Motor neuron (in vitro differentiated cells): ENCODE measurements at regions not wholly inside any gene's neighbourhood (a gene's known extent, or its start where the extent isn't known, plus 50 kb on each side); places are given as distances from the start of the nearest gene placed in this dataset.

ENCODE experiments used
- ATAC-seq, 8 experiments: fragments of 200-7000 bp; cut with Tn5 transposase; replicated peaks in 6 of 8; 2 replicates each; pipeline ENCODE4 v1.8.0; 2021; ENCODE audit warnings: mild to moderate bottlenecking in 8 of 8, moderate library complexity in 8 of 8
- H3K27ac ChIP-seq, 2 donors: fragments of 250-450 bp; sonication (Bioruptor Pico); 2 replicates each; pipeline ENCODE4 v1.9.0; 2021; ENCODE audit warnings: antibody characterized with exemption in 2 of 2, mild to moderate bottlenecking in 2 of 2, moderate library complexity in 1 of 2
- H3K4me1 ChIP-seq, 2 donors: fragments of 250-450 bp; sonication (Bioruptor Pico); replicated peaks in 1 of 2; 2 replicates each; pipeline ENCODE4 v1.6.1; 2021; ENCODE audit warnings: antibody characterized with exemption in 2 of 2, mild to moderate bottlenecking in 2 of 2, moderate library complexity in 1 of 2
- H3K4me3 ChIP-seq, 5 donors: fragments of 250-450 bp; sonication (Bioruptor Pico); 2 replicates each; pipeline ENCODE4 v1.9.0; 2021; ENCODE audit warnings: antibody characterized with exemption in 5 of 5, mild to moderate bottlenecking in 5 of 5, moderate library complexity in 4 of 5
- WGBS, 10 experiments: fragments of 450-650 bp; shearing (Covaris generic); methylation state at CpG; one replicate each; pipeline ENCODE4 v1.0.0; 2022; 5-methylcytosine and 5-hydroxymethylcytosine counted together
- in situ Hi-C, 9 experiments: fragments of 400-800 bp; cut with MboI; loops; one replicate each; pipeline ENCODE4 v1.15.0; 2021; ENCODE audit warnings: low sequenced_read_pairs in 9 of 9, low pct_unique_long_range_greater_than_20kb in 2 of 9; ENCODE audit not compliant: unreplicated experiment in 9 of 9

DNA sequence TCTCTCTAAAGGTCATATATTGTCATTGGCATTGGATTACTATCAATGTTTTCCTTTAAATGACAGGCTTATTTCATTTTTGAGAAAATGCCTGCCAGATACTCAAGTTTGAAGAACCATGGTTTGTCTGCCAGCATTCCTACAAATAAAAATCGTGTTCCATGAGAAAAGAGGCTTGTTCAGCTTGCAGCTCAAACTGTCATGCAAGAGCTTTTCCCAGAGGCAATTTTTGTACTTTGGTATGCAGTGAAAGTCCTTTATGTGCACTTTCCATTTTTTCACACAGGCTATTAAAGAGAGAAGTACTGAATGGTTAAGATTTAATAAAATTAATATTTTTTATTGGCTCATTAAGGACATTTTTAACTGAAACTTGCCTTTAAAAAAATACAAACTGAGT lies 110.4 kb downstream of the FBXO4 start:
- Histone ChIP-seq H3K4me1 (no peaks in the 10 kb centered on the region), H3K4me3 (no peak overlapping the region), H3K27ac (no peak overlapping the region)
- ATAC-seq: no peak
- in situ Hi-C loops: no loop called here
- 0 to 89% (median 65%) methylated on average over 1 of the region's 1 CpG; no CpG with 5 or more reads in 2 of the 10 experiments for WGBS, 10 experiments

DNA sequence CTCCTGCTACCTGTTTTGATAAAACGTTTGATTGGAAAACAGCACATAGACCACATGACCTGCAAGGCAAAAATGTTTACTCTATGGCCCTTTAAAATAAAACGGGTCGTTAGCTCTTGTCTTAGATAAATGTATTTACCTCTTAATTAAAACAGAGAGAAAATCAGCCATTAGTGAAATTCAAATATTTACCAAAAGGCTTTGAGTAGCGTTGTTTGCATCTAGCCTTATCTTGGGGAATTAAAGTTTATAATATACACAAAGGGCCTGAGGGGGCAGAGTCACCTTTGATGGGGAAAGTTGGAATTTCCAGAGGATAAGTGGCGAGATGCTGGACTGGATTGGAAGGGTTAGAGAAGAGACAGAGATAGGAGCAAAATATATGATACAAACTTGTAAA lies 111.3 kb downstream of the FBXO4 start:
- Histone ChIP-seq H3K4me3 (no peak overlapping the region), H3K27ac (no peak overlapping the region), H3K4me1 (no peaks in the 10 kb centered on the region)
- in situ Hi-C loops: no loop called here
- 6 to 93% (median 73%) methylated on average over 2 to 5 of the region's 5 CpGs for WGBS, 10 experiments
- ATAC-seq: no peak

DNA sequence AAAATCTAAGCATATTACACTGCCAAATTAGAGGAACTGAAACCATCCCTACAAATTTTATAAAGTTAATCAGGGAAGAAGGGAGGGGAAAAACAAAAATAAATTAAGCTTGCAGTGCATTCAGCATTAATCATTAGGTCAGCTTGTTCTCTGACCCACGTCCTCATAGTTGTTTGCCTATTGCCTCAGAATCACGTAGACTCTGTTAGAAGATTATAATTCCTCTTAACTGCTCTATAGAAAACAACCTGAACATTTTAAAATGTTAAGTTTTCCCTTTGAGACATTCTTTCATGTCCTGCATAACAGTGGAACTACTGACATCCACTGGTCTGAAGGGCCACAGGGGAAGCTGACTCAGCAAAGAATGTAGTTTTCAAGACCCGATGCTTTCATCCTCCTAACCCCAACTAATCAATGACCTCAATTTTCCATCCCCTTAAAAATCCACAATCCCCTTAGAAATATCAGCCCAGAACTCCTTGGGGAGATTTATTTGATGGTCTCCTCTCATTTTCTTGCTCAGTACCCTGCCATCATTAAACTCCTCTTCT lies 112.4 kb downstream of the FBXO4 start:
- Histone ChIP-seq H3K27ac (no peak overlapping the region), H3K4me1 (no peaks in the 10 kb centered on the region), H3K4me3 (no peak overlapping the region)
- in situ Hi-C loops: no loop called here
- ATAC-seq: no peak
- 50 to 82% (median 65%) methylated on average over 2 to 3 of the region's 3 CpGs for WGBS, 10 experiments

DNA sequence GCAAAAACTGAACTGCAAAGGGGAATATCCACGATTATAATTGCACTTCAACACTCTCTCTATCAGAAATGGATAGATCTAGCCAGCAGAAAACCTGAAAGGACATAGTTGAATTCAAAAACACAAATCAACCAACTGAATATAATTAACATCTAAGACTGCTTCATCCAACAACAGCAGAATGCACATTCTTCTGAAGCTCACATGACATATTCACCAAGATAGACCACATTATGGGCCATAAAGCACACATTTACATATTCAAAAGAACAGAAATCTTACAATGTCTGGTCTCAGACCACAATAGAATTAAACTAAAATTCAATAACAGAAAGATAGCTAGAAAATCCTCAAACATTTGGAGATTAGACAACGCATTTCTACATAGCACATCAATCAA lies 118.3 kb downstream of the FBXO4 start:
- Histone ChIP-seq H3K27ac (no peak overlapping the region), H3K4me3 (no peak overlapping the region), H3K4me1 (no peaks in the 10 kb centered on the region)
- peak in 2 of 8 experiments; percentile 53 to 78 for ATAC-seq
- WGBS, 10 experiments: 3 to 100% (median 68%) methylated on average over 1 to 2 of the region's 2 CpGs; no CpG with 5 or more reads in 1 of the 10 experiments
- in situ Hi-C loops: no loop called here

GRCh38 chr5:42057254-42057690 lies 132.2 kb downstream of the FBXO4 start:
- Histone ChIP-seq H3K4me1 (no peaks in the 10 kb centered on the region), H3K4me3 (no peak overlapping the region), H3K27ac (no peak overlapping the region)
- in situ Hi-C loops: loop anchor here in 2 of 9 experiments (10.0 to 25.0 kb wide), 3 partner anchors 195 to 345 kb away; partner anchors contain the start of gene OXCT1 (in 1 of the 2)
- peak in 6 of 8 experiments; percentile 28 to 78 (median 39) for ATAC-seq
- 18 to 58% (median 30%) methylated on average over 2 to 5 of the region's 5 CpGs; no CpG with 5 or more reads in 3 of the 10 experiments for WGBS, 10 experiments

- H3K27ac ChIP-seq: no peak overlapping the region
- 27 to 96% (median 63%) methylated on average over 2 to 3 of the region's 3 CpGs for WGBS, 10 experiments
- H3K4me3 ChIP-seq: no peak overlapping the region
- in situ Hi-C loops: loop anchor here in 2 of 9 experiments (10.0 to 25.0 kb wide), 3 partner anchors 197 to 347 kb away; partner anchors contain the start of gene OXCT1 (in 1 of the 2)
- H3K4me1 ChIP-seq: no peaks in the 10 kb centered on the region
- no peak for ATAC-seq
Measured at GRCh38 chr5:42059291-42059690, 134.2 kb downstream of the FBXO4 start.

GRCh38 chr5:42059778-42060464 lies 134.8 kb downstream of the FBXO4 start:
- Histone ChIP-seq H3K27ac (no peak overlapping the region), H3K4me1 (no peaks in the 10 kb centered on the region), H3K4me3 (no peak overlapping the region)
- ATAC-seq: no peak
- WGBS, 10 experiments: 0 to 100% (median 81%) methylated on average over 1 to 8 of the region's 16 CpGs; no CpG with 5 or more reads in 3 of the 10 experiments
- in situ Hi-C loops: loop anchor here in 2 of 9 experiments (10.0 to 25.0 kb wide), 3 partner anchors 198 to 348 kb away; partner anchors contain the start of gene OXCT1 (in 1 of the 2)

- no peaks in the 10 kb centered on the region for H3K4me1 ChIP-seq
- WGBS, 10 experiments: 0 to 100% (median 58%) methylated on average over 1 to 3 of the region's 3 CpGs; no CpG with 5 or more reads in 2 of the 10 experiments
- no peak overlapping the region for H3K27ac ChIP-seq
- no peak for ATAC-seq
- no peak overlapping the region for H3K4me3 ChIP-seq
- in situ Hi-C loops: loop anchor here in 2 of 9 experiments (25.0 kb wide), 2 partner anchors 199 to 349 kb away; partner anchors contain the start of gene OXCT1 (in 1 of the 2)
Measured at GRCh38 chr5:42061121-42061520, 136.0 kb downstream of the FBXO4 start.

GRCh38 chr5:42064821-42065220 lies 139.7 kb downstream of the FBXO4 start:
- ATAC-seq: no peak
- Histone ChIP-seq H3K4me1 (no peaks in the 10 kb centered on the region), H3K27ac (no peak overlapping the region), H3K4me3 (no peak overlapping the region)
- in situ Hi-C loops: loop anchor here in 2 of 9 experiments (25.0 kb wide), 2 partner anchors 203 to 353 kb away; partner anchors contain the start of gene OXCT1 (in 1 of the 2)

GRCh38 chr5:42066131-42066530 lies 141.1 kb downstream of the FBXO4 start:
- H3K4me3 ChIP-seq: no peak overlapping the region
- 18 to 94% (median 62%) methylated on average over 2 to 3 of the region's 3 CpGs for WGBS, 10 experiments
- no peaks in the 10 kb centered on the region for H3K4me1 ChIP-seq
- no peak overlapping the region for H3K27ac ChIP-seq
- in situ Hi-C loops: loop anchor here in 2 of 9 experiments (25.0 kb wide), 2 partner anchors 204 to 354 kb away; partner anchors contain the start of gene OXCT1 (in 1 of the 2)
- no peak for ATAC-seq

- Histone ChIP-seq H3K4me1 (no peaks in the 10 kb centered on the region), H3K27ac (no peak overlapping the region), H3K4me3 (no peak overlapping the region)
- in situ Hi-C loops: loop anchor here in 2 of 9 experiments (25.0 kb wide), 2 partner anchors 212 to 362 kb away; partner anchors contain the start of gene OXCT1 (in 1 of the 2)
- 14 to 100% (median 84%) methylated on average over 1 of the region's 1 CpG for WGBS, 10 experiments
- ATAC-seq: no peak
Measured at GRCh38 chr5:42074353-42074752, 149.3 kb downstream of the FBXO4 start.

GRCh38 chr5:42089705-42090104 lies 164.6 kb downstream of the FBXO4 start:
- no peak for ATAC-seq
- in situ Hi-C loops: no loop called here
- no peak overlapping the region for H3K4me3 ChIP-seq
- H3K27ac ChIP-seq: no peak overlapping the region
- H3K4me1 ChIP-seq: no peaks in the 10 kb centered on the region
- WGBS, 10 experiments: 0 to 88% (median 31%) methylated on average over 1 to 4 of the region's 4 CpGs; no CpG with 5 or more reads in 1 of the 10 experiments

DNA sequence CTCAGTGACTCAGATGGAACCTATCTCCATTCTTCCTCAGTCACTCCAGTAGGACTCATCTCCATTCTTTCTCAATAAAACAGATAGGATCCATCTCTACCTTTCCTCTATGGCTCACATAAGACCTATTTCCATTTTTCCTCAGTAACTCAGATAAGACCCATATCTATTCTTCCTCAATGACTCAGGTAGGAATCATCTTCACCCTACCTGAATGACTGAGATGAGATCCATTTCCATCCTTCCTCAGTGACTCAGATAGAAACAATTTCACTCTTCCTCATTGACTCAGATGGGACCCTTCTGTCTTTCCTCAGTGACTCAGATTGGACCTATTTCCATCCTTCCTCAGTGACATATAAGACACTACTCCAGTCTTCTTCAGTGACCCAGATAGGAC lies 165.1 kb downstream of the FBXO4 start:
- H3K4me1 ChIP-seq: no peaks in the 10 kb centered on the region
- in situ Hi-C loops: no loop called here
- no peak overlapping the region for H3K4me3 ChIP-seq
- ATAC-seq: no peak
- H3K27ac ChIP-seq: no peak overlapping the region
